ENCODE measurements at regions not wholly inside any gene's neighbourhood (a gene's known extent, or its start where the extent isn't known, plus 50 kb on each side); places are given as distances from the start of the nearest gene placed in this dataset.

DNA sequence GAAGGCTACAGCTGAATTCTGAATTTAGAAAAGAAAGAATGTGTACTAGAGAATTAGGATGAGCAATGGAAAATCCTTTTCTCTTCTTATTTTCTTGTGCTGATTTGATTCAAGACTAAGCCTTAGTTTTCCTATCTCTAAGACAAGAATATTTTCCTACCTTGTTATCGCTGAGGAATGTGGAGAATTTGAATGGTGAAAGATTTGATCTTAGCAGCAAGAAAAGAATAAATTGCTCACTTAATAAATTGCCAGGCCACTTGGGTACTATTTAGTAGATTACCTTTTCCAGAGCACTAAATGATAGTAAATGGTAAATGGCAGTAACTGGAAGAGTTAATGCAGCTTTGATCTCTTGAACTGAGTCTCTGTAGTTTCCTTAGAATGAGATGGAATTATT lies 145.7 kb upstream of the MEIS2 start:
- Histone ChIP-seq H3K79me2 (ENCODE audit: insufficient read depth, low read length) (no peaks in the 10 kb centered on the region), H3K4me1 (ENCODE audit: insufficient read depth, low read length) (no peaks in the 10 kb centered on the region), H4K91ac (ENCODE audit: insufficient read length, low read depth, low read length) (no peak overlapping the region), H2AK5ac (ENCODE audit: insufficient read length, low read length) (no peak overlapping the region), H4K8ac (replicated peaks; ENCODE audit: insufficient read length, low read depth, low read length) (no peak overlapping the region), H3K14ac (ENCODE audit: insufficient read depth, low read length) (no peak overlapping the region), H2BK20ac (ENCODE audit: low read depth, low read length, poor library complexity, severe bottlenecking) (no peak overlapping the region), H2BK15ac (ENCODE audit: low read depth, low read length) (no peak overlapping the region), H3T11ph (ENCODE audit: low read length) (no peak overlapping the region), H3K27ac (ENCODE audit: insufficient read length, low read depth, low read length) (no peak overlapping the region), H3K23ac (ENCODE audit: insufficient read length, low read depth, low read length) (no peak overlapping the region), H3K18ac (ENCODE audit: insufficient read length, low read depth, low read length) (no peak overlapping the region), H3K79me1 (ENCODE audit: insufficient read depth, low read depth, low read length, poor library complexity, severe bottlenecking) (no peaks in the 10 kb centered on the region), H3K9ac (ENCODE audit: extremely low read depth, insufficient read length, low read length) (no peak overlapping the region), H2BK12ac (ENCODE audit: insufficient read length, low read depth, low read length) (no peak overlapping the region), H3K9me3 (ENCODE audit: control insufficient read depth, low read depth, low read length) (no peaks in the 10 kb centered on the region), H4K5ac (ENCODE audit: insufficient read length, low read depth, low read length) (no peak overlapping the region), H3K56ac (ENCODE audit: insufficient read length, low read depth, low read length) (no peak overlapping the region), H3K4ac (ENCODE audit: low read depth, low read length) (no peak overlapping the region), H3K23me2 (ENCODE audit: insufficient read length, low read depth, low read length, poor library complexity, severe bottlenecking) (no peaks in the 10 kb centered on the region), H2AFZ (ENCODE audit: low read length) (no peak overlapping the region), H2BK120ac (ENCODE audit: low read depth, low read length, poor library complexity, severe bottlenecking) (no peak overlapping the region), H3K27me3 (ENCODE audit: insufficient read depth, low read length) (no peaks in the 10 kb centered on the region), H4K20me1 (ENCODE audit: control insufficient read depth, insufficient read depth, insufficient read length) (no peaks in the 10 kb centered on the region), H3K4me2 (ENCODE audit: insufficient read depth, insufficient read length, low read length) (no peak overlapping the region), H2BK5ac (ENCODE audit: insufficient read length, low read length) (no peak overlapping the region)
- H3K4me3 Mint-ChIP-seq = no peak overlapping the region
- H3K27ac Mint-ChIP-seq = no peak overlapping the region; a peak in 1 of 7 replicates
- H3K27me3 Mint-ChIP-seq (ENCODE audit: low read depth) = no peaks in the 10 kb centered on the region
- no peak for DNase-seq
- H3K36me3 Mint-ChIP-seq (ENCODE audit: insufficient read depth in 1 of 3, low read depth in 3 of 3) = no peaks in the 10 kb centered on the region
- H3K4me1 Mint-ChIP-seq = peaks cover 10 to 11% of the 10 kb centered on the region in 2 experiments
- H3K9me3 Mint-ChIP-seq = no peaks in the 10 kb centered on the region
- no CpG with 5 or more reads among the region's 1 CpG for WGBS (ENCODE audit: extremely low coverage, insufficient read length, low lambda C conversion rate)
- TF ChIP-seq, protein P1, sequence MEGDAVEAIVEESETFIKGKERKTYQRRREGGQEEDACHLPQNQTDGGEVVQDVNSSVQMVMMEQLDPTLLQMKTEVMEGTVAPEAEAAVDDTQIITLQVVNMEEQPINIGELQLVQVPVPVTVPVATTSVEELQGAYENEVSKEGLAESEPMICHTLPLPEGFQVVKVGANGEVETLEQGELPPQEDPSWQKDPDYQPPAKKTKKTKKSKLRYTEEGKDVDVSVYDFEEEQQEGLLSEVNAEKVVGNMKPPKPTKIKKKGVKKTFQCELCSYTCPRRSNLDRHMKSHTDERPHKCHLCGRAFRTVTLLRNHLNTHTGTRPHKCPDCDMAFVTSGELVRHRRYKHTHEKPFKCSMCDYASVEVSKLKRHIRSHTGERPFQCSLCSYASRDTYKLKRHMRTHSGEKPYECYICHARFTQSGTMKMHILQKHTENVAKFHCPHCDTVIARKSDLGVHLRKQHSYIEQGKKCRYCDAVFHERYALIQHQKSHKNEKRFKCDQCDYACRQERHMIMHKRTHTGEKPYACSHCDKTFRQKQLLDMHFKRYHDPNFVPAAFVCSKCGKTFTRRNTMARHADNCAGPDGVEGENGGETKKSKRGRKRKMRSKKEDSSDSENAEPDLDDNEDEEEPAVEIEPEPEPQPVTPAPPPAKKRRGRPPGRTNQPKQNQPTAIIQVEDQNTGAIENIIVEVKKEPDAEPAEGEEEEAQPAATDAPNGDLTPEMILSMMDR (conservative IDR thresholded peaks at IDR 0.05) = no peak
